ENCODE measurements at regions not wholly inside any gene's neighbourhood (a gene's known extent, or its start where the extent isn't known, plus 50 kb on each side); places are given as distances from the start of the nearest gene placed in this dataset.

- H2AFZ ChIP-seq (ENCODE audit: insufficient read depth, low read depth, low read length, poor library complexity, severe bottlenecking) = no peak overlapping the region
- CTCF ChIA-PET = no interaction called here
- WGBS (ENCODE audit: insufficient coverage) = no CpG with 5 or more reads among the region's 2 CpGs
- peaks cover 0 to 4% (median 0%) of the 10 kb centered on the region in 3 donors for H3K9me3 ChIP-seq (ENCODE audit: control extremely low read depth in 1 of 3, control insufficient read depth in 2 of 3, insufficient read depth in 1 of 3, low read length in 2 of 3)
- TF ChIP-seq, protein P1, sequence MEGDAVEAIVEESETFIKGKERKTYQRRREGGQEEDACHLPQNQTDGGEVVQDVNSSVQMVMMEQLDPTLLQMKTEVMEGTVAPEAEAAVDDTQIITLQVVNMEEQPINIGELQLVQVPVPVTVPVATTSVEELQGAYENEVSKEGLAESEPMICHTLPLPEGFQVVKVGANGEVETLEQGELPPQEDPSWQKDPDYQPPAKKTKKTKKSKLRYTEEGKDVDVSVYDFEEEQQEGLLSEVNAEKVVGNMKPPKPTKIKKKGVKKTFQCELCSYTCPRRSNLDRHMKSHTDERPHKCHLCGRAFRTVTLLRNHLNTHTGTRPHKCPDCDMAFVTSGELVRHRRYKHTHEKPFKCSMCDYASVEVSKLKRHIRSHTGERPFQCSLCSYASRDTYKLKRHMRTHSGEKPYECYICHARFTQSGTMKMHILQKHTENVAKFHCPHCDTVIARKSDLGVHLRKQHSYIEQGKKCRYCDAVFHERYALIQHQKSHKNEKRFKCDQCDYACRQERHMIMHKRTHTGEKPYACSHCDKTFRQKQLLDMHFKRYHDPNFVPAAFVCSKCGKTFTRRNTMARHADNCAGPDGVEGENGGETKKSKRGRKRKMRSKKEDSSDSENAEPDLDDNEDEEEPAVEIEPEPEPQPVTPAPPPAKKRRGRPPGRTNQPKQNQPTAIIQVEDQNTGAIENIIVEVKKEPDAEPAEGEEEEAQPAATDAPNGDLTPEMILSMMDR (IDR thresholded peaks at IDR 0.05) = no peak
- no peak for TF ChIP-seq EZH2 (IDR thresholded peaks at IDR 0.05; ENCODE audit: borderline replicate concordance, insufficient read depth, low read depth, low read length, poor library complexity, severe bottlenecking)
- H3K9ac ChIP-seq (ENCODE audit: low read length) = no peak overlapping the region
- no peaks in the 10 kb centered on the region for H4K20me1 ChIP-seq (ENCODE audit: control insufficient read depth, insufficient read depth, low read length, poor library complexity, severe bottlenecking)
- Mint-ChIP-seq H3K27ac (no peak overlapping the region), H3K9me3 (ENCODE audit: insufficient read depth) (no peaks in the 10 kb centered on the region), H3K4me3 (no peak overlapping the region), H3K27me3 (peaks cover 12% of the 10 kb centered on the region), H3K4me1 (no peaks in the 10 kb centered on the region)
- no peaks in the 10 kb centered on the region for H3K36me3 ChIP-seq (replicated peaks in 1 of 2; ENCODE audit: control extremely low read depth in 1 of 2, control insufficient read depth in 1 of 2, extremely low read depth in 1 of 2, insufficient read depth in 2 of 2, low read length in 1 of 2)
- peaks cover 0 to 4% (median 1%) of the 10 kb centered on the region in 4 experiments for H3K27me3 ChIP-seq (replicated peaks in 1 of 4; ENCODE audit: control extremely low read depth in 1 of 4, control insufficient read depth in 3 of 4, insufficient read depth in 4 of 4, low read length in 3 of 4)
- no peak overlapping the region for H3K4me3 ChIP-seq (ENCODE audit: control extremely low read depth in 1 of 5, extremely low read depth in 1 of 5, insufficient read depth in 1 of 5, low read depth in 2 of 5, low read length in 4 of 5)
- H3K4me2 ChIP-seq (replicated peaks; ENCODE audit: low read depth, low read length, poor library complexity, severe bottlenecking) = no peak overlapping the region
- H3K79me2 ChIP-seq (ENCODE audit: control insufficient read depth, insufficient read depth, low read length) = no peaks in the 10 kb centered on the region
- H3K27ac ChIP-seq (ENCODE audit: low read length in 2 of 2) = no peak overlapping the region
- intact Hi-C loops (cut with micrococcal nuclease) = no loop called here
- no peak for ATAC-seq (ENCODE audit: low read depth)
- DNase-seq = no peak
- POLR2A ChIA-PET = no interaction called here
- H3K4me1 ChIP-seq (ENCODE audit: control insufficient read depth in 2 of 2, insufficient read depth in 2 of 2, low read length in 2 of 2) = no peaks in the 10 kb centered on the region
Measured at GRCh38 chr22:34702279-34702678, 363.7 kb upstream of the ISX start.

DNA sequence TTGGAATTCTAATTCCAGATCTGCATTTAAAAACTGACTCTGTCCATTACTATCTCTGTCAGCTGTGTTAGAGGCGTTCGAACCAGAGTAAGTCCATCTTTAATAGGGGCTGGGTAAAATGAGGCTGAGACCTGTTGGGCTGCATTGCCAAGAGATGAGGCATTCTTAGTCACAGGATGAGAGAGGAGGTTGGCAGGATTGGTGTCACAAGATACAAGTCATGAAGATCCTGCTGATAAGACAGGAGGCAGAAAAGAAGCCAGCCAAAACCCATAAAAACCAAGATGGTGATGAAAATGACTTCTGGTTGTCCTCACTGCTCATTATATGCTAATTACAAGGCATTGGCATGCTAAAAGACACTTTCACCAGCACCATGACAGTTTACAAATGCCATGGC lies 356.3 kb upstream of the ISX start:
- Mint-ChIP-seq H3K27me3 (peaks cover 2% of the 10 kb centered on the region), H3K4me3 (no peak overlapping the region), H3K4me1 (no peaks in the 10 kb centered on the region), H3K9me3 (ENCODE audit: insufficient read depth) (no peaks in the 10 kb centered on the region), H3K27ac (no peak overlapping the region)
- no peaks in the 10 kb centered on the region for H3K36me3 ChIP-seq (replicated peaks in 1 of 2; ENCODE audit: control extremely low read depth in 1 of 2, control insufficient read depth in 1 of 2, extremely low read depth in 1 of 2, insufficient read depth in 2 of 2, low read length in 1 of 2)
- no peak overlapping the region for H2AFZ ChIP-seq (ENCODE audit: insufficient read depth, low read depth, low read length, poor library complexity, severe bottlenecking)
- no peaks in the 10 kb centered on the region for H3K9me3 ChIP-seq (ENCODE audit: control extremely low read depth in 1 of 3, control insufficient read depth in 2 of 3, insufficient read depth in 1 of 3, low read length in 2 of 3)
- DNase-seq (no peak), ATAC-seq (ENCODE audit: low read depth) (no peak)
- ChIA-PET POLR2A (no interaction called here), CTCF (no interaction called here)
- no peaks in the 10 kb centered on the region for H3K4me1 ChIP-seq (ENCODE audit: control insufficient read depth in 2 of 2, insufficient read depth in 2 of 2, low read length in 2 of 2)
- H3K27me3 ChIP-seq (replicated peaks in 1 of 4; ENCODE audit: control extremely low read depth in 1 of 4, control insufficient read depth in 3 of 4, insufficient read depth in 4 of 4, low read length in 3 of 4) = no peaks in the 10 kb centered on the region
- H3K27ac ChIP-seq (ENCODE audit: low read length in 2 of 2) = no peak overlapping the region
- H3K4me3 ChIP-seq (ENCODE audit: control extremely low read depth in 1 of 5, extremely low read depth in 1 of 5, insufficient read depth in 1 of 5, low read depth in 2 of 5, low read length in 4 of 5) = no peak overlapping the region
- no peaks in the 10 kb centered on the region for H3K79me2 ChIP-seq (ENCODE audit: control insufficient read depth, insufficient read depth, low read length)
- no peak overlapping the region for H3K4me2 ChIP-seq (replicated peaks; ENCODE audit: low read depth, low read length, poor library complexity, severe bottlenecking)
- no CpG with 5 or more reads among the region's 2 CpGs for WGBS (ENCODE audit: insufficient coverage)
- no peaks in the 10 kb centered on the region for H4K20me1 ChIP-seq (ENCODE audit: control insufficient read depth, insufficient read depth, low read length, poor library complexity, severe bottlenecking)
- intact Hi-C loops (cut with micrococcal nuclease) = no loop called here
- TF ChIP-seq, protein P1 (IDR thresholded peaks at IDR 0.05) = no peak
- TF ChIP-seq EZH2 (IDR thresholded peaks at IDR 0.05; ENCODE audit: borderline replicate concordance, insufficient read depth, low read depth, low read length, poor library complexity, severe bottlenecking) = no peak
- H3K9ac ChIP-seq (ENCODE audit: low read length) = no peak overlapping the region

Data from B cell (primary cell).